GM12878 (cell line): ENCODE measurements at regions not wholly inside any gene's neighbourhood (a gene's known extent, or its start where the extent isn't known, plus 50 kb on each side); places are given as distances from the start of the nearest gene placed in this dataset.

Source experiments
- GABPA ChIP-seq: IDR thresholded peaks from 2 replicates; pipeline ENCODE4 v1.6.1; 2014; ENCODE audit warnings: antibody characterized with exemption, low read depth, mild to moderate bottlenecking, inconsistent platforms
- MXI1 ChIP-seq: fragments of 150-350 bp; IDR thresholded peaks from 2 replicates; pipeline ENCODE4 v1.6.1; 2011; ENCODE audit warnings: low read depth, mild to moderate bottlenecking, inconsistent platforms, low read length, improper control_type of control experiment
- NR2C2 ChIP-seq: IDR thresholded peaks from 2 replicates; pipeline ENCODE4 v1.6.1; 2011; ENCODE audit warnings: borderline replicate concordance, low read depth; ENCODE audit not compliant: control insufficient read depth, insufficient read length
- POLR2A ChIP-seq: IDR thresholded peaks from 2 replicates; pipeline ENCODE4 v1.6.1; 2011; ENCODE audit warnings: low read depth, mild to moderate bottlenecking, low read length
- POLR2AphosphoS2 ChIP-seq: IDR thresholded peaks from 2 replicates; pipeline ENCODE4 v1.6.1; 2011; ENCODE audit warnings: low read depth, mild to moderate bottlenecking, low read length, improper control_type of control experiment, moderate library complexity
- RAD21 ChIP-seq: IDR thresholded peaks from 2 replicates; pipeline ENCODE4 v1.6.1; 2011; ENCODE audit warnings: mild to moderate bottlenecking, low read depth, low read length, moderate library complexity; ENCODE audit not compliant: insufficient read depth
- RCOR1 ChIP-seq: conservative IDR thresholded peaks from 2 replicates; pipeline ENCODE4 v1.6.1; 2012; ENCODE audit warnings: low read depth, low read length, improper control_type of control experiment
- TF ChIP-seq, protein P1 (sequence below): IDR thresholded peaks from 2 replicates; pipeline ENCODE4 v1.6.1; 2011; ENCODE audit warnings: borderline replicate concordance, low read depth, mild to moderate bottlenecking, moderate library complexity, low read length; ENCODE audit not compliant: insufficient read depth, poor library complexity, severe bottlenecking
- TF ChIP-seq, protein P2 (sequence below): fragments of 450-650 bp; IDR thresholded peaks from 2 replicates; pipeline ENCODE4 v1.6.1; 2017; ENCODE audit warnings: mild to moderate bottlenecking, moderate library complexity
- TF ChIP-seq, protein P3 (sequence below): fragments of 450-650 bp; IDR thresholded peaks from 2 replicates; pipeline ENCODE4 v1.6.1; 2016; ENCODE audit warnings: mild to moderate bottlenecking, moderate library complexity, borderline replicate concordance
- TF ChIP-seq, protein P4 (sequence below): fragments of 450-650 bp; IDR thresholded peaks from 2 replicates; pipeline ENCODE4 v1.6.1; 2014; ENCODE audit warnings: mild to moderate bottlenecking
- TF ChIP-seq, protein P5 (sequence below), 3 experiments: IDR thresholded peaks in 2 of 3; conservative IDR thresholded peaks in 1 of 3; 2 replicates each; pipeline ENCODE4 v1.5.1; 2011; ENCODE audit warnings: low read depth in 3 of 3, low read length in 3 of 3, mild to moderate bottlenecking in 3 of 3, control low read depth in 2 of 3, moderate library complexity in 2 of 3, inconsistent platforms in 1 of 3, mixed read lengths in 1 of 3; ENCODE audit not compliant: control insufficient read depth in 2 of 3, insufficient read depth in 1 of 3; ENCODE audit errors: extremely low read depth in 1 of 3

DNA sequence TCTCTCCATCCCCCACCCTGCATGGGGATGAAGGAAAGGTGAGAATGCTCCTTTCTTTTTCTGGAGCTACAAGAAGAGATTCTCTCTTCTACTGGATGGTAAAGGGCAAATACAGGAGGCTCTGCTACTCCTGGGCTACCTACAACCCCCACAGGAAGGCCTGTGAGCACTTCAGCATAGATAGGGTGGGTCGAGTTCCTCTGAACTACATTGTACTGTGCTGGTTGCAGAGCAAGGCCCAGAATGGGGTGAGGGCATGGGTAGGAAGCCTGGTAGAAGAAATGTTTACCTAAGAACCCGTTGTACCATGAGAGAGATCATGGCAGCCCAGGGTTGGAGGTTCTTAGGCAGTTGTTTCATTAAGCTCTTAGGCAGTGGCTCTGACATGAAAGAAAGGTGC, 510.4 kb downstream of the MID1IP1 start:
- TF ChIP-seq, protein P1, sequence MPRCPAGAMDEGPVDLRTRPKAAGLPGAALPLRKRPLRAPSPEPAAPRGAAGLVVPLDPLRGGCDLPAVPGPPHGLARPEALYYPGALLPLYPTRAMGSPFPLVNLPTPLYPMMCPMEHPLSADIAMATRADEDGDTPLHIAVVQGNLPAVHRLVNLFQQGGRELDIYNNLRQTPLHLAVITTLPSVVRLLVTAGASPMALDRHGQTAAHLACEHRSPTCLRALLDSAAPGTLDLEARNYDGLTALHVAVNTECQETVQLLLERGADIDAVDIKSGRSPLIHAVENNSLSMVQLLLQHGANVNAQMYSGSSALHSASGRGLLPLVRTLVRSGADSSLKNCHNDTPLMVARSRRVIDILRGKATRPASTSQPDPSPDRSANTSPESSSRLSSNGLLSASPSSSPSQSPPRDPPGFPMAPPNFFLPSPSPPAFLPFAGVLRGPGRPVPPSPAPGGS: no peak
- TF ChIP-seq, protein P2, sequence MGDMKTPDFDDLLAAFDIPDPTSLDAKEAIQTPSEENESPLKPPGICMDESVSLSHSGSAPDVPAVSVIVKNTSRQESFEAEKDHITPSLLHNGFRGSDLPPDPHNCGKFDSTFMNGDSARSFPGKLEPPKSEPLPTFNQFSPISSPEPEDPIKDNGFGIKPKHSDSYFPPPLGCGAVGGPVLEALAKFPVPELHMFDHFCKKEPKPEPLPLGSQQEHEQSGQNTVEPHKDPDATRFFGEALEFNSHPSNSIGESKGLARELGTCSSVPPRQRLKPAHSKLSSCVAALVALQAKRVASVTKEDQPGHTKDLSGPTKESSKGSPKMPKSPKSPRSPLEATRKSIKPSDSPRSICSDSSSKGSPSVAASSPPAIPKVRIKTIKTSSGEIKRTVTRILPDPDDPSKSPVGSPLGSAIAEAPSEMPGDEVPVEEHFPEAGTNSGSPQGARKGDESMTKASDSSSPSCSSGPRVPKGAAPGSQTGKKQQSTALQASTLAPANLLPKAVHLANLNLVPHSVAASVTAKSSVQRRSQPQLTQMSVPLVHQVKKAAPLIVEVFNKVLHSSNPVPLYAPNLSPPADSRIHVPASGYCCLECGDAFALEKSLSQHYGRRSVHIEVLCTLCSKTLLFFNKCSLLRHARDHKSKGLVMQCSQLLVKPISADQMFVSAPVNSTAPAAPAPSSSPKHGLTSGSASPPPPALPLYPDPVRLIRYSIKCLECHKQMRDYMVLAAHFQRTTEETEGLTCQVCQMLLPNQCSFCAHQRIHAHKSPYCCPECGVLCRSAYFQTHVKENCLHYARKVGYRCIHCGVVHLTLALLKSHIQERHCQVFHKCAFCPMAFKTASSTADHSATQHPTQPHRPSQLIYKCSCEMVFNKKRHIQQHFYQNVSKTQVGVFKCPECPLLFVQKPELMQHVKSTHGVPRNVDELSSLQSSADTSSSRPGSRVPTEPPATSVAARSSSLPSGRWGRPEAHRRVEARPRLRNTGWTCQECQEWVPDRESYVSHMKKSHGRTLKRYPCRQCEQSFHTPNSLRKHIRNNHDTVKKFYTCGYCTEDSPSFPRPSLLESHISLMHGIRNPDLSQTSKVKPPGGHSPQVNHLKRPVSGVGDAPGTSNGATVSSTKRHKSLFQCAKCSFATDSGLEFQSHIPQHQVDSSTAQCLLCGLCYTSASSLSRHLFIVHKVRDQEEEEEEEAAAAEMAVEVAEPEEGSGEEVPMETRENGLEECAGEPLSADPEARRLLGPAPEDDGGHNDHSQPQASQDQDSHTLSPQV: no peak
- TF ChIP-seq GABPA (no peak), POLR2AphosphoS2 (no peak), RAD21 (no peak), MXI1 (no peak), POLR2A (no peak), RCOR1 (no peak), NR2C2 (no peak)
- TF ChIP-seq, protein P3, sequence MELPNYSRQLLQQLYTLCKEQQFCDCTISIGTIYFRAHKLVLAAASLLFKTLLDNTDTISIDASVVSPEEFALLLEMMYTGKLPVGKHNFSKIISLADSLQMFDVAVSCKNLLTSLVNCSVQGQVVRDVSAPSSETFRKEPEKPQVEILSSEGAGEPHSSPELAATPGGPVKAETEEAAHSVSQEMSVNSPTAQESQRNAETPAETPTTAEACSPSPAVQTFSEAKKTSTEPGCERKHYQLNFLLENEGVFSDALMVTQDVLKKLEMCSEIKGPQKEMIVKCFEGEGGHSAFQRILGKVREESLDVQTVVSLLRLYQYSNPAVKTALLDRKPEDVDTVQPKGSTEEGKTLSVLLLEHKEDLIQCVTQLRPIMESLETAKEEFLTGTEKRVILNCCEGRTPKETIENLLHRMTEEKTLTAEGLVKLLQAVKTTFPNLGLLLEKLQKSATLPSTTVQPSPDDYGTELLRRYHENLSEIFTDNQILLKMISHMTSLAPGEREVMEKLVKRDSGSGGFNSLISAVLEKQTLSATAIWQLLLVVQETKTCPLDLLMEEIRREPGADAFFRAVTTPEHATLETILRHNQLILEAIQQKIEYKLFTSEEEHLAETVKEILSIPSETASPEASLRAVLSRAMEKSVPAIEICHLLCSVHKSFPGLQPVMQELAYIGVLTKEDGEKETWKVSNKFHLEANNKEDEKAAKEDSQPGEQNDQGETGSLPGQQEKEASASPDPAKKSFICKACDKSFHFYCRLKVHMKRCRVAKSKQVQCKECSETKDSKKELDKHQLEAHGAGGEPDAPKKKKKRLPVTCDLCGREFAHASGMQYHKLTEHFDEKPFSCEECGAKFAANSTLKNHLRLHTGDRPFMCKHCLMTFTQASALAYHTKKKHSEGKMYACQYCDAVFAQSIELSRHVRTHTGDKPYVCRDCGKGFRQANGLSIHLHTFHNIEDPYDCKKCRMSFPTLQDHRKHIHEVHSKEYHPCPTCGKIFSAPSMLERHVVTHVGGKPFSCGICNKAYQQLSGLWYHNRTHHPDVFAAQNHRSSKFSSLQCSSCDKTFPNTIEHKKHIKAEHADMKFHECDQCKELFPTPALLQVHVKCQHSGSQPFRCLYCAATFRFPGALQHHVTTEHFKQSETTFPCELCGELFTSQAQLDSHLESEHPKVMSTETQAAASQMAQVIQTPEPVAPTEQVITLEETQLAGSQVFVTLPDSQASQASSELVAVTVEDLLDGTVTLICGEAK: no peak
- TF ChIP-seq, protein P4, sequence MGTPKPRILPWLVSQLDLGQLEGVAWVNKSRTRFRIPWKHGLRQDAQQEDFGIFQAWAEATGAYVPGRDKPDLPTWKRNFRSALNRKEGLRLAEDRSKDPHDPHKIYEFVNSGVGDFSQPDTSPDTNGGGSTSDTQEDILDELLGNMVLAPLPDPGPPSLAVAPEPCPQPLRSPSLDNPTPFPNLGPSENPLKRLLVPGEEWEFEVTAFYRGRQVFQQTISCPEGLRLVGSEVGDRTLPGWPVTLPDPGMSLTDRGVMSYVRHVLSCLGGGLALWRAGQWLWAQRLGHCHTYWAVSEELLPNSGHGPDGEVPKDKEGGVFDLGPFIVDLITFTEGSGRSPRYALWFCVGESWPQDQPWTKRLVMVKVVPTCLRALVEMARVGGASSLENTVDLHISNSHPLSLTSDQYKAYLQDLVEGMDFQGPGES: no peak
- TF ChIP-seq, protein P5, sequence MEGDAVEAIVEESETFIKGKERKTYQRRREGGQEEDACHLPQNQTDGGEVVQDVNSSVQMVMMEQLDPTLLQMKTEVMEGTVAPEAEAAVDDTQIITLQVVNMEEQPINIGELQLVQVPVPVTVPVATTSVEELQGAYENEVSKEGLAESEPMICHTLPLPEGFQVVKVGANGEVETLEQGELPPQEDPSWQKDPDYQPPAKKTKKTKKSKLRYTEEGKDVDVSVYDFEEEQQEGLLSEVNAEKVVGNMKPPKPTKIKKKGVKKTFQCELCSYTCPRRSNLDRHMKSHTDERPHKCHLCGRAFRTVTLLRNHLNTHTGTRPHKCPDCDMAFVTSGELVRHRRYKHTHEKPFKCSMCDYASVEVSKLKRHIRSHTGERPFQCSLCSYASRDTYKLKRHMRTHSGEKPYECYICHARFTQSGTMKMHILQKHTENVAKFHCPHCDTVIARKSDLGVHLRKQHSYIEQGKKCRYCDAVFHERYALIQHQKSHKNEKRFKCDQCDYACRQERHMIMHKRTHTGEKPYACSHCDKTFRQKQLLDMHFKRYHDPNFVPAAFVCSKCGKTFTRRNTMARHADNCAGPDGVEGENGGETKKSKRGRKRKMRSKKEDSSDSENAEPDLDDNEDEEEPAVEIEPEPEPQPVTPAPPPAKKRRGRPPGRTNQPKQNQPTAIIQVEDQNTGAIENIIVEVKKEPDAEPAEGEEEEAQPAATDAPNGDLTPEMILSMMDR (IDR thresholded peaks at IDR 0.05 in 2 of 3, conservative IDR thresholded peaks at IDR 0.05 in 1 of 3; ENCODE audit: control insufficient read depth in 2 of 3, extremely low read depth in 1 of 3, insufficient read depth in 1 of 3, low read depth in 3 of 3, low read length in 3 of 3): no peak
